MM.1S (cell line): ENCODE measurements at regions not wholly inside any gene's neighbourhood (a gene's known extent, or its start where the extent isn't known, plus 50 kb on each side); places are given as distances from the start of the nearest gene placed in this dataset.

Source experiments
- CTCF ChIP-seq: fragments of 300-600 bp; sonication (generic); IDR thresholded peaks from 2 replicates; pipeline ENCODE4 v1.5.1; 2016; ENCODE audit warnings: antibody characterized with exemption, low read length, mixed read lengths
- EZH2 ChIP-seq: fragments of 300-600 bp; sonication (generic); optimal IDR thresholded peaks from 2 replicates; pipeline ENCODE3; 2017; ENCODE audit warnings: low read depth, mild to moderate bottlenecking, antibody characterized with exemption, low read length, mixed read lengths
- EZH2phosphoT487 ChIP-seq: fragments of 300-600 bp; sonication (generic); IDR thresholded peaks from 2 replicates; pipeline ENCODE4 v1.6.1; 2018; ENCODE audit warnings: antibody characterized with exemption, low read length

- TF ChIP-seq CTCF: no peak; the same call in 1 of the 2 replicates
- TF ChIP-seq EZH2: no peak
- no peak for TF ChIP-seq EZH2phosphoT487
Observed at GRCh38 chr17:51487947-51488346, 227.6 kb downstream of the UTP18 start.
